GM12891 (cell line): ENCODE measurements at regions not wholly inside any gene's neighbourhood (a gene's known extent, or its start where the extent isn't known, plus 50 kb on each side); places are given as distances from the start of the nearest gene placed in this dataset.

Source experiments
- DNase-seq: peaks from one replicate; pipeline ENCODE4 v3.0.0; 2011; ENCODE audit warnings: low spot score; ENCODE audit not compliant: insufficient read length
- FAIRE-seq: peaks from 2 replicates; lab custom pipeline; 2011; peaks lifted over from hg19 to GRCh38; lab: Jason Lieb, UNC
- PAX5 ChIP-seq: IDR thresholded peaks from 2 replicates; pipeline ENCODE4 v1.6.1; 2011; ENCODE audit warnings: low read length, moderate library complexity, mild to moderate bottlenecking; ENCODE audit not compliant: insufficient read depth, severe bottlenecking
- POLR2A ChIP-seq: IDR thresholded peaks from 2 replicates; pipeline ENCODE4 v1.6.1; 2011; ENCODE audit warnings: low read depth, low read length, control low read depth
- POLR2AphosphoS5 ChIP-seq: IDR thresholded peaks from 2 replicates; pipeline ENCODE4 v1.6.1; 2011; ENCODE audit warnings: low read depth, low read length, control low read depth
- POU2F2 ChIP-seq: IDR thresholded peaks from 2 replicates; pipeline ENCODE4 v1.6.1; 2011; ENCODE audit warnings: low read depth, mild to moderate bottlenecking, control low read depth, low read length, moderate library complexity
- SPI1 ChIP-seq: IDR thresholded peaks from 2 replicates; pipeline ENCODE4 v1.6.1; 2011; ENCODE audit warnings: low read depth, low read length, control low read depth
- TAF1 ChIP-seq: IDR thresholded peaks from 2 replicates; pipeline ENCODE4 v1.6.1; 2011; ENCODE audit warnings: low read depth, low read length, control low read depth

- TF ChIP-seq POLR2A: no peak
- TF ChIP-seq POLR2AphosphoS5: no peak
- TF ChIP-seq TAF1: no peak
- TF ChIP-seq SPI1: no peak
- no peak for TF ChIP-seq POU2F2
- TF ChIP-seq PAX5: no peak
- FAIRE-seq (no peak), DNase-seq (no peak)
Measured at GRCh38 chr1:101170506-101171050, 66.2 kb upstream of the S1PR1 start.

- FAIRE-seq: no peak
- DNase-seq: no peak
- TF ChIP-seq POU2F2 (no peak), POLR2A (no peak), SPI1 (no peak), POLR2AphosphoS5 (no peak), TAF1 (no peak), PAX5 (no peak)
Measured at GRCh38 chr1:101167891-101168290, 68.9 kb upstream of the S1PR1 start.

GRCh38 chr1:101166583-101167120, 70.2 kb upstream of the S1PR1 start:
- no peak for TF ChIP-seq SPI1
- TF ChIP-seq TAF1: no peak
- no peak for TF ChIP-seq PAX5
- no peak for TF ChIP-seq POLR2A
- no peak for TF ChIP-seq POLR2AphosphoS5
- no peak for TF ChIP-seq POU2F2
- DNase-seq (no peak), FAIRE-seq (peak; percentile 80)

GRCh38 chr1:101165954-101166353, 70.9 kb upstream of the S1PR1 start:
- no peak for DNase-seq
- TF ChIP-seq PAX5: no peak
- no peak for TF ChIP-seq POU2F2
- no peak for TF ChIP-seq SPI1
- TF ChIP-seq TAF1: no peak
- no peak for TF ChIP-seq POLR2AphosphoS5
- no peak for TF ChIP-seq POLR2A
- FAIRE-seq: no peak

- TF ChIP-seq SPI1 (no peak), POU2F2 (no peak), TAF1 (no peak), PAX5 (no peak), POLR2A (no peak), POLR2AphosphoS5 (no peak)
- DNase-seq (no peak), FAIRE-seq (no peak)
Measured at GRCh38 chr1:101165532-101165931, 71.3 kb upstream of the S1PR1 start.

- FAIRE-seq (no peak), DNase-seq (no peak)
- TF ChIP-seq POLR2A: no peak
- TF ChIP-seq SPI1: no peak
- TF ChIP-seq POU2F2: no peak
- no peak for TF ChIP-seq TAF1
- no peak for TF ChIP-seq PAX5
- TF ChIP-seq POLR2AphosphoS5: no peak
Measured at GRCh38 chr1:101164776-101165175, 72.0 kb upstream of the S1PR1 start.

GRCh38 chr1:101162736-101163735, 73.8 kb upstream of the S1PR1 start:
- TF ChIP-seq POLR2AphosphoS5: no peak
- TF ChIP-seq PAX5: no peak
- TF ChIP-seq POU2F2: no peak
- no peak for TF ChIP-seq TAF1
- no peak for TF ChIP-seq SPI1
- TF ChIP-seq POLR2A: no peak
- DNase-seq: no peak
- FAIRE-seq: no peak

GRCh38 chr1:101162300-101162699, 74.5 kb upstream of the S1PR1 start:
- DNase-seq (no peak), FAIRE-seq (no peak)
- TF ChIP-seq POLR2A: no peak
- no peak for TF ChIP-seq PAX5
- no peak for TF ChIP-seq TAF1
- no peak for TF ChIP-seq POLR2AphosphoS5
- TF ChIP-seq POU2F2: no peak

- DNase-seq (no peak), FAIRE-seq (no peak)
- TF ChIP-seq TAF1 (no peak), SPI1 (no peak), PAX5 (no peak), POLR2AphosphoS5 (no peak), POLR2A (no peak), POU2F2 (no peak)
Measured at GRCh38 chr1:101161619-101162018, 75.2 kb upstream of the S1PR1 start.
